HEK293T (cell line): ENCODE measurements at regions not wholly inside any gene's neighbourhood (a gene's known extent, or its start where the extent isn't known, plus 50 kb on each side); places are given as distances from the start of the nearest gene placed in this dataset.

Experiments used
- HDGF ChIP-seq: fragments of 450-650 bp; IDR thresholded peaks from 2 replicates; pipeline ENCODE4 v1.6.1; 2017; ENCODE audit warnings: antibody characterized with exemption, borderline replicate concordance
- SP1 ChIP-seq: fragments of 450-650 bp; IDR thresholded peaks from 2 replicates; pipeline ENCODE4 v1.6.1; 2017

DNA sequence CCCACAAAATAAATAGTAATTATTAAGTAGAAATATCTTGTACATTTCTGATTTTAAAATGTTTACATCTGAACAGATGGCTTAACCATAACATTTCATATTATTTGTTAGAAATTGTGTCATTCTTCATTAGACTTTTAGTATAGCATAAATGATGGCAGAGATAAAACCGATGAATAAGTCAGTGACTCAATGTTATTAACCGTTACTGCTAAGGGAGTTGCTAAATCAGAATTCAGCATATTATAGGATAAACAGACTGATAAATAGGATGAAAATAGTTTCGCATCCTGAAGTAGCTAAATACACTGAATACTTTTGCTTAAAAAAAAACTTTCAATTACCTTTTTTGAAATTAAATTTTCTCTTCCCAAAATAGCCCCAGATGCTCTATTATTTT is 610.6 kb upstream of the ZP4 start:
- TF ChIP-seq SP1 (no peak), HDGF (no peak)
